ENCODE measurements at regions not wholly inside any gene's neighbourhood (a gene's known extent, or its start where the extent isn't known, plus 50 kb on each side); places are given as distances from the start of the nearest gene placed in this dataset.

DNA sequence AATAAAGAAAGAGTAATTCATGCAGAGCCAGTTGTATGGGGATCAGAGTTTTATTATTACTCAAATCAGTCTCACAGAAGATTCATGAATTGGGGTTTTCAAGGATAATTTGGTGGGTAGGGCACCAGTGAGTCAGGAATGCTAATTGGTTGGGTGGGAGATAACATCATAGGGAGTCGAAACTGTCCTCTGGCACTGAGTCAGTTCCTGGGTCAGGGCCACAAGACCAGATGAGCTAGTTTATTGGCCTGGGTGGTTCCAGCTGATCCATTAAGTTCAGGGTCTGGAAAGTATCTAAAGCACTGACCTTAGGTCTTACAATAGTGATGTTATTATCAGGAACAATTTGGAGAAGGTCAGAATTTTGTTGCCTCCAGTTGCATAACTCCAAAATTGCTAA lies 998.6 kb upstream of the EPHA6 start:
- Histone ChIP-seq H3K36me3 (ENCODE audit: insufficient read depth) (no peaks in the 10 kb centered on the region), H3K4me1 (ENCODE audit: insufficient read depth) (no peaks in the 10 kb centered on the region), H3K4me2 (no peak overlapping the region), H3K27ac (ENCODE audit: low read depth) (no peak overlapping the region), H3K27me3 (ENCODE audit: insufficient read depth) (no peaks in the 10 kb centered on the region), H3K9me2 (ENCODE audit: insufficient read depth) (no peaks in the 10 kb centered on the region), H3F3A (replicated peaks; ENCODE audit: low read depth) (no peaks in the 10 kb centered on the region), H3K79me2 (replicated peaks; ENCODE audit: insufficient read depth) (no peaks in the 10 kb centered on the region), H4K20me1 (replicated peaks; ENCODE audit: insufficient read depth) (no peaks in the 10 kb centered on the region), H2AFZ (no peak overlapping the region), H3K4me3 (no peak overlapping the region)
- ATAC-seq (no peak), DNase-seq (ENCODE audit: low spot score) (no peak)
- H3K27ac Mint-ChIP-seq: no peak overlapping the region
- 0 out of 3 replicates have a peak, but pooled peaks cover under 1% of the 10 kb centered on the region for H3K9me3 Mint-ChIP-seq
- no peak for TF ChIP-seq JUNB (IDR thresholded peaks at IDR 0.05; ENCODE audit: unreplicated experiment)
- TF ChIP-seq EZH2phosphoT487 (IDR thresholded peaks at IDR 0.05; ENCODE audit: unreplicated experiment): no peak
- no peak for TF ChIP-seq ZNF114 (CRISPR knock-in tag; IDR thresholded peaks at IDR 0.05)
- TF ChIP-seq, protein P1, sequence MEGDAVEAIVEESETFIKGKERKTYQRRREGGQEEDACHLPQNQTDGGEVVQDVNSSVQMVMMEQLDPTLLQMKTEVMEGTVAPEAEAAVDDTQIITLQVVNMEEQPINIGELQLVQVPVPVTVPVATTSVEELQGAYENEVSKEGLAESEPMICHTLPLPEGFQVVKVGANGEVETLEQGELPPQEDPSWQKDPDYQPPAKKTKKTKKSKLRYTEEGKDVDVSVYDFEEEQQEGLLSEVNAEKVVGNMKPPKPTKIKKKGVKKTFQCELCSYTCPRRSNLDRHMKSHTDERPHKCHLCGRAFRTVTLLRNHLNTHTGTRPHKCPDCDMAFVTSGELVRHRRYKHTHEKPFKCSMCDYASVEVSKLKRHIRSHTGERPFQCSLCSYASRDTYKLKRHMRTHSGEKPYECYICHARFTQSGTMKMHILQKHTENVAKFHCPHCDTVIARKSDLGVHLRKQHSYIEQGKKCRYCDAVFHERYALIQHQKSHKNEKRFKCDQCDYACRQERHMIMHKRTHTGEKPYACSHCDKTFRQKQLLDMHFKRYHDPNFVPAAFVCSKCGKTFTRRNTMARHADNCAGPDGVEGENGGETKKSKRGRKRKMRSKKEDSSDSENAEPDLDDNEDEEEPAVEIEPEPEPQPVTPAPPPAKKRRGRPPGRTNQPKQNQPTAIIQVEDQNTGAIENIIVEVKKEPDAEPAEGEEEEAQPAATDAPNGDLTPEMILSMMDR (conservative IDR thresholded peaks at IDR 0.05; ENCODE audit: low read depth in 2 of 2): no peak
- TF ChIP-seq, protein P2, sequence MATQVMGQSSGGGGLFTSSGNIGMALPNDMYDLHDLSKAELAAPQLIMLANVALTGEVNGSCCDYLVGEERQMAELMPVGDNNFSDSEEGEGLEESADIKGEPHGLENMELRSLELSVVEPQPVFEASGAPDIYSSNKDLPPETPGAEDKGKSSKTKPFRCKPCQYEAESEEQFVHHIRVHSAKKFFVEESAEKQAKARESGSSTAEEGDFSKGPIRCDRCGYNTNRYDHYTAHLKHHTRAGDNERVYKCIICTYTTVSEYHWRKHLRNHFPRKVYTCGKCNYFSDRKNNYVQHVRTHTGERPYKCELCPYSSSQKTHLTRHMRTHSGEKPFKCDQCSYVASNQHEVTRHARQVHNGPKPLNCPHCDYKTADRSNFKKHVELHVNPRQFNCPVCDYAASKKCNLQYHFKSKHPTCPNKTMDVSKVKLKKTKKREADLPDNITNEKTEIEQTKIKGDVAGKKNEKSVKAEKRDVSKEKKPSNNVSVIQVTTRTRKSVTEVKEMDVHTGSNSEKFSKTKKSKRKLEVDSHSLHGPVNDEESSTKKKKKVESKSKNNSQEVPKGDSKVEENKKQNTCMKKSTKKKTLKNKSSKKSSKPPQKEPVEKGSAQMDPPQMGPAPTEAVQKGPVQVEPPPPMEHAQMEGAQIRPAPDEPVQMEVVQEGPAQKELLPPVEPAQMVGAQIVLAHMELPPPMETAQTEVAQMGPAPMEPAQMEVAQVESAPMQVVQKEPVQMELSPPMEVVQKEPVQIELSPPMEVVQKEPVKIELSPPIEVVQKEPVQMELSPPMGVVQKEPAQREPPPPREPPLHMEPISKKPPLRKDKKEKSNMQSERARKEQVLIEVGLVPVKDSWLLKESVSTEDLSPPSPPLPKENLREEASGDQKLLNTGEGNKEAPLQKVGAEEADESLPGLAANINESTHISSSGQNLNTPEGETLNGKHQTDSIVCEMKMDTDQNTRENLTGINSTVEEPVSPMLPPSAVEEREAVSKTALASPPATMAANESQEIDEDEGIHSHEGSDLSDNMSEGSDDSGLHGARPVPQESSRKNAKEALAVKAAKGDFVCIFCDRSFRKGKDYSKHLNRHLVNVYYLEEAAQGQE (IDR thresholded peaks at IDR 0.05; ENCODE audit: unreplicated experiment): no peak
- TF ChIP-seq EZH2 (IDR thresholded peaks at IDR 0.05; ENCODE audit: low read depth, unreplicated experiment): no peak
- no peak for TF ChIP-seq STAT1 (IDR thresholded peaks at IDR 0.05; ENCODE audit: unreplicated experiment)
- TF ChIP-seq, protein P3, sequence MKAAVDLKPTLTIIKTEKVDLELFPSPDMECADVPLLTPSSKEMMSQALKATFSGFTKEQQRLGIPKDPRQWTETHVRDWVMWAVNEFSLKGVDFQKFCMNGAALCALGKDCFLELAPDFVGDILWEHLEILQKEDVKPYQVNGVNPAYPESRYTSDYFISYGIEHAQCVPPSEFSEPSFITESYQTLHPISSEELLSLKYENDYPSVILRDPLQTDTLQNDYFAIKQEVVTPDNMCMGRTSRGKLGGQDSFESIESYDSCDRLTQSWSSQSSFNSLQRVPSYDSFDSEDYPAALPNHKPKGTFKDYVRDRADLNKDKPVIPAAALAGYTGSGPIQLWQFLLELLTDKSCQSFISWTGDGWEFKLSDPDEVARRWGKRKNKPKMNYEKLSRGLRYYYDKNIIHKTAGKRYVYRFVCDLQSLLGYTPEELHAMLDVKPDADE (IDR thresholded peaks at IDR 0.05): no peak
- TF ChIP-seq ZNF462 (CRISPR knock-in tag; IDR thresholded peaks at IDR 0.05): no peak
- no peak for TF ChIP-seq ZNF331 (CRISPR knock-in tag; IDR thresholded peaks at IDR 0.05; ENCODE audit: low read depth)
- TF ChIP-seq POLR2AphosphoS5 (IDR thresholded peaks at IDR 0.05; ENCODE audit: low read depth): no peak
- no peak for TF ChIP-seq CREB1 (CRISPR knock-in tag; IDR thresholded peaks at IDR 0.05; ENCODE audit: low read depth)
- no peak for TF ChIP-seq NANOG (IDR thresholded peaks at IDR 0.05; ENCODE audit: borderline replicate concordance)
- no peaks in the 10 kb centered on the region for H3K36me3 Mint-ChIP-seq (ENCODE audit: low read depth)
- H3K4me3 Mint-ChIP-seq: no peak overlapping the region
- H3K4me1 Mint-ChIP-seq: peaks cover 4% of the 10 kb centered on the region; the same call in 2 of the 3 replicates
- no peaks in the 10 kb centered on the region for H3K27me3 Mint-ChIP-seq (ENCODE audit: insufficient read depth, low read depth, poor library complexity)

Measured in GM23338 (cell line).